Liver (tissue), 3 donors: ENCODE measurements at regions not wholly inside any gene's neighbourhood (a gene's known extent, or its start where the extent isn't known, plus 50 kb on each side); places are given as distances from the start of the nearest gene placed in this dataset.

Experiments
- CTCF ChIP-seq: fragments of 150-350 bp; IDR thresholded peaks from 2 replicates; pipeline ENCODE4 v1.5.1; 2017; ENCODE audit warnings: improper control_type of control experiment, low read depth, low read length; ENCODE audit not compliant: missing input control
- EGR1 ChIP-seq, 2 donors: IDR thresholded peaks; 2 replicates each; pipeline ENCODE4 v1.6.1; 2016 to 2018; ENCODE audit warnings: antibody characterized with exemption in 2 of 2, low read depth in 2 of 2
- GABPA ChIP-seq, 2 donors: IDR thresholded peaks in 1 of 2; conservative IDR thresholded peaks in 1 of 2; 2 replicates each; pipeline ENCODE4 v1.6.1; 2016; ENCODE audit warnings: antibody characterized with exemption in 2 of 2, mild to moderate bottlenecking in 1 of 2, moderate library complexity in 1 of 2
- HNF4G ChIP-seq: IDR thresholded peaks from 2 replicates; pipeline ENCODE4 v1.6.1; 2016; ENCODE audit warnings: antibody characterized with exemption
- JUND ChIP-seq, 2 donors: IDR thresholded peaks; 2 replicates each; pipeline ENCODE4 v1.6.1; 2016; ENCODE audit warnings: antibody characterized with exemption in 2 of 2
- MAX ChIP-seq: IDR thresholded peaks from 2 replicates; pipeline ENCODE4 v1.6.1; 2016; ENCODE audit warnings: antibody characterized with exemption
- RAD21 ChIP-seq, 2 donors: IDR thresholded peaks; 2 replicates each; pipeline ENCODE4 v1.6.1; 2016; ENCODE audit warnings: antibody characterized with exemption in 2 of 2, mild to moderate bottlenecking in 2 of 2
- REST ChIP-seq: IDR thresholded peaks from 2 replicates; pipeline ENCODE4 v1.6.1; 2016; ENCODE audit warnings: antibody characterized with exemption, mild to moderate bottlenecking
- SP1 ChIP-seq: IDR thresholded peaks from 2 replicates; pipeline ENCODE4 v1.6.1; 2018; ENCODE audit warnings: antibody characterized with exemption, mild to moderate bottlenecking
- TAF1 ChIP-seq: conservative IDR thresholded peaks from 2 replicates; pipeline ENCODE4 v1.6.1; 2016; ENCODE audit warnings: antibody characterized with exemption, mild to moderate bottlenecking
- YY1 ChIP-seq: IDR thresholded peaks from 2 replicates; pipeline ENCODE4 v1.6.1; 2016; ENCODE audit warnings: antibody characterized with exemption, mild to moderate bottlenecking
- ZBTB33 ChIP-seq: IDR thresholded peaks from 2 replicates; pipeline ENCODE4 v1.6.1; 2016; ENCODE audit warnings: antibody characterized with exemption
- donor health status: healthy.
- donor health status: healthy.

DNA sequence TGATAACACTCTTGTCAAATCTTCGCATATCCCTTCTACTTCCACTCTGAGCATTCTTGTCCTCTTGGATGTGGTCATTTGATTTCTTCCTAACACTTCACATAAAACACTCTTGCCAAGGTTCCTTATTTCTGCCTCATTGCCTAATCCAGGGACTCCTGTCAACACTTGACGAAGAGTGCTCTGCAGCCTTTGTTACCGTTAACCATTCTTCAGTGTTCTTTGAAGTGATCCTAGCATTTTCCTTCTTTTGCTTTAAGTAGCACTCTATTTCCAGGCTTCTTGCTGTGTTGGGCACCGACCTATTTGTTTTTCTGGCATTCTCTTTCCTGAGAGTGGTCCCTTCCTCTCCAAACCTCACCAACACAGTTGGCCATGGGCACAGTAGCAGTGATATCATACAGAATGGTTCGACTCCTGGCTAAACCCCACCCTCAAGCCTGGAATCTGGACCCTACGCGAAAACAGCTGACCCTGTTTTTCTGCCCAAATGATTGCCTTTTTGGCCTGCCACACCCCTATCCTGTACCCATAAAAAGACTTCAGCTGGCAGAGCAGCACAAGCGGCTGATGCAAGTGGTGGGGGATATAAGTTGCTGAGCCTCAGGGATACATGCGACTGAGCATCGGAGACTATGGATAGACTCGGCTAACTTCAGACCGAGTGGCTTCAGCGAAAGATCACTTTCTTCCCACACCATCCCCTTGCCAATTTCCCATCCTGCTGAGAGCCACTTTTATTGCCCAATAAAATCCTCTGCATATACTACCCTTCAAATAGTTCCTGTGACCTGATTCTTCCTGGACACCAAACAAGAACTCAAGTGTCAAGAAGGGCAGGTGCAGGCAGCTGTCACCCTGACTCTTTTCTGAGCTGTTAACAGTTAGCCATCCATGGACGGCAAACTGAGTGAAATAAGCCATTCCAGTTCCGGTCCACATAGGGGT, 820.6 kb downstream of the CCSER2 start:
- TF ChIP-seq JUND (IDR thresholded peaks at IDR 0.05) (no peak), CTCF (no peak), REST (no peak), EGR1 (IDR thresholded peaks at IDR 0.05; ENCODE audit: low read depth in 2 of 2) (no peak), RAD21 (IDR thresholded peaks at IDR 0.05) (no peak), YY1 (no peak), SP1 (no peak), GABPA (IDR thresholded peaks at IDR 0.05 in 1 of 2, conservative IDR thresholded peaks at IDR 0.05 in 1 of 2) (no peak), MAX (no peak), TAF1 (no peak), HNF4G (no peak), ZBTB33 (no peak)
